H9 (cell line): ENCODE measurements at regions not wholly inside any gene's neighbourhood (a gene's known extent, or its start where the extent isn't known, plus 50 kb on each side); places are given as distances from the start of the nearest gene placed in this dataset.

Source experiments
- DNase-seq: peaks from one replicate; pipeline ENCODE4 v3.0.0-alpha.2; 2017
- H2AFZ ChIP-seq: one replicate; pipeline ENCODE4 v1.6.1; 2013; ENCODE audit warnings: mild to moderate bottlenecking, low read length, control low read depth, moderate library complexity
- H2AK5ac ChIP-seq: 2 replicates; pipeline ENCODE4 v1.6.1; 2013; ENCODE audit warnings: low read length, control low read depth, mixed read lengths; ENCODE audit not compliant: insufficient read length
- H2BK120ac ChIP-seq: one replicate; pipeline ENCODE4 v1.6.1; 2013; ENCODE audit warnings: low read depth, mild to moderate bottlenecking, low read length, control low read depth, inconsistent platforms; ENCODE audit not compliant: poor library complexity, severe bottlenecking
- H2BK12ac ChIP-seq: 2 replicates; pipeline ENCODE4 v1.6.1; 2013; ENCODE audit warnings: low read length, control low read depth, mixed read lengths, low read depth; ENCODE audit not compliant: insufficient read length
- H2BK15ac ChIP-seq: 2 replicates; pipeline ENCODE4 v1.6.1; 2013; ENCODE audit warnings: low read depth, low read length, control low read depth
- H2BK20ac ChIP-seq: one replicate; pipeline ENCODE4 v1.6.1; 2013; ENCODE audit warnings: low read depth, mild to moderate bottlenecking, low read length, control low read depth, inconsistent platforms; ENCODE audit not compliant: poor library complexity, severe bottlenecking
- H2BK5ac ChIP-seq: 2 replicates; pipeline ENCODE4 v1.6.1; 2013; ENCODE audit warnings: low read length, control low read depth, mixed read lengths; ENCODE audit not compliant: insufficient read length
- H3K14ac ChIP-seq: 2 replicates; pipeline ENCODE4 v1.6.1; 2013; ENCODE audit warnings: low read length, control low read depth; ENCODE audit not compliant: insufficient read depth
- H3K18ac ChIP-seq: 2 replicates; pipeline ENCODE4 v1.6.1; 2013; ENCODE audit warnings: low read depth, mild to moderate bottlenecking, mixed read lengths, low read length, control low read depth; ENCODE audit not compliant: insufficient read length
- H3K23ac ChIP-seq: 2 replicates; pipeline ENCODE4 v1.6.1; 2013; ENCODE audit warnings: low read length, control low read depth, mixed read lengths, low read depth; ENCODE audit not compliant: insufficient read length
- H3K23me2 ChIP-seq: 2 replicates; pipeline ENCODE4 v1.6.1; 2013; ENCODE audit warnings: low read depth, mild to moderate bottlenecking, mixed read lengths, low read length, control low read depth; ENCODE audit not compliant: insufficient read length, poor library complexity, severe bottlenecking
- H3K27ac ChIP-seq: 2 replicates; pipeline ENCODE4 v1.5.1; 2013; ENCODE audit warnings: low read length, control low read depth, mixed read lengths, low read depth; ENCODE audit not compliant: insufficient read length
- H3K27me3 ChIP-seq: 2 replicates; pipeline ENCODE4 v1.6.1; 2013; ENCODE audit warnings: low read length, control low read depth, inconsistent platforms; ENCODE audit not compliant: insufficient read depth
- H3K4ac ChIP-seq: 2 replicates; pipeline ENCODE4 v1.6.1; 2013; ENCODE audit warnings: low read depth, mild to moderate bottlenecking, control low read depth, inconsistent platforms, low read length, moderate library complexity
- H3K4me1 ChIP-seq: 2 replicates; pipeline ENCODE4 v1.6.1; 2013; ENCODE audit warnings: low read length, control low read depth, inconsistent platforms; ENCODE audit not compliant: insufficient read depth
- H3K4me2 ChIP-seq: 2 replicates; pipeline ENCODE4 v1.6.1; 2013; ENCODE audit warnings: low read length, control low read depth, mixed read lengths; ENCODE audit not compliant: insufficient read length, insufficient read depth
- H3K56ac ChIP-seq: 2 replicates; pipeline ENCODE4 v1.6.1; 2013; ENCODE audit warnings: low read depth, mild to moderate bottlenecking, mixed read lengths, low read length, control low read depth; ENCODE audit not compliant: insufficient read length
- H3K79me1 ChIP-seq: 2 replicates; pipeline ENCODE4 v1.6.1; 2013; ENCODE audit warnings: low read depth, mild to moderate bottlenecking, moderate library complexity, low read length, control low read depth, inconsistent platforms; ENCODE audit not compliant: insufficient read depth, poor library complexity, severe bottlenecking
- H3K79me2 ChIP-seq: 2 replicates; pipeline ENCODE4 v1.6.1; 2013; ENCODE audit warnings: low read length, control low read depth, inconsistent platforms; ENCODE audit not compliant: insufficient read depth
- H3K9ac ChIP-seq: 2 replicates; pipeline ENCODE4 v1.6.1; 2013; ENCODE audit warnings: low read length, control low read depth, mixed read lengths; ENCODE audit not compliant: insufficient read length; ENCODE audit errors: extremely low read depth
- H3K9me3 ChIP-seq: one replicate; pipeline ENCODE4 v1.6.1; 2013; ENCODE audit warnings: low read depth, low read length, inconsistent platforms; ENCODE audit not compliant: control insufficient read depth
- H3T11ph ChIP-seq: one replicate; pipeline ENCODE4 v1.6.1; 2013; ENCODE audit warnings: mild to moderate bottlenecking, low read length, control low read depth, inconsistent platforms
- H4K20me1 ChIP-seq: one replicate; pipeline ENCODE4 v1.6.1; 2013; ENCODE audit not compliant: control insufficient read depth, insufficient read length, insufficient read depth
- H4K5ac ChIP-seq: 2 replicates; pipeline ENCODE4 v1.6.1; 2013; ENCODE audit warnings: low read depth, mild to moderate bottlenecking, mixed read lengths, low read length, control low read depth; ENCODE audit not compliant: insufficient read length
- H4K8ac ChIP-seq: replicated peaks from 2 replicates; pipeline ENCODE4 v1.6.1; 2013; ENCODE audit warnings: low read length, control low read depth, mixed read lengths, low read depth; ENCODE audit not compliant: insufficient read length
- H4K91ac ChIP-seq: 2 replicates; pipeline ENCODE4 v1.6.1; 2013; ENCODE audit warnings: low read depth, mild to moderate bottlenecking, moderate library complexity, mixed read lengths, low read length, control low read depth; ENCODE audit not compliant: insufficient read length
- H3K27ac Mint-ChIP-seq, 3 experiments: 2 replicates in 2 of 3; 3 replicates in 1 of 3; pipeline ENCODE4 v1.8.0; 2020 to 2021; ENCODE audit warnings: mixed read lengths in 3 of 3, mild to moderate bottlenecking in 1 of 3, moderate library complexity in 1 of 3
- H3K27me3 Mint-ChIP-seq: 2 replicates; pipeline ENCODE4 v1.8.0; 2021; ENCODE audit warnings: low read depth, mild to moderate bottlenecking, moderate library complexity, mixed read lengths
- H3K36me3 Mint-ChIP-seq, 3 experiments: 2 replicates in 2 of 3; 3 replicates in 1 of 3; pipeline ENCODE4 v1.8.0; 2020 to 2021; ENCODE audit warnings: low read depth in 3 of 3, mixed read lengths in 3 of 3; ENCODE audit not compliant: insufficient read depth in 1 of 3
- H3K4me1 Mint-ChIP-seq, 2 experiments: 2 replicates each; pipeline ENCODE4 v1.8.0; 2020; ENCODE audit warnings: mixed read lengths in 2 of 2
- H3K4me3 Mint-ChIP-seq, 2 experiments: 2 replicates in 1 of 2; 3 replicates in 1 of 2; pipeline ENCODE4 v1.8.0; 2020 to 2021; ENCODE audit warnings: mild to moderate bottlenecking in 2 of 2, mixed read lengths in 2 of 2, moderate library complexity in 1 of 2
- H3K9me3 Mint-ChIP-seq, 2 experiments: 2 replicates in 1 of 2; 3 replicates in 1 of 2; pipeline ENCODE4 v1.8.0; 2020; ENCODE audit warnings: mild to moderate bottlenecking in 2 of 2, mixed read lengths in 2 of 2, moderate library complexity in 1 of 2
- CTCF ChIP-seq: fragments of 200-600 bp; sonication (generic); conservative IDR thresholded peaks from 3 replicates; pipeline ENCODE4 v1.8.0; 2021; ENCODE audit warnings: antibody characterized with exemption, mild to moderate bottlenecking
- WGBS: extraction: QIAGEN DNeasy Blood & Tissue Kit; methylation state at CpG from one replicate; pipeline ENCODE4 v1.1.7; 2013; ENCODE audit warnings: missing lambda C conversion rate, low lambda C conversion rate, mixed read lengths; ENCODE audit not compliant: insufficient read length; ENCODE audit errors: extremely low coverage; 5-methylcytosine and 5-hydroxymethylcytosine counted together

GRCh38 chr1:100810360-100810759 lies 84.3 kb downstream of the EXTL2 start:
- Histone ChIP-seq H3K4ac (no peak overlapping the region), H2BK12ac (no peak overlapping the region), H3T11ph (no peak overlapping the region), H4K20me1 (no peaks in the 10 kb centered on the region), H2BK15ac (no peak overlapping the region), H3K18ac (no peak overlapping the region), H3K14ac (no peak overlapping the region), H2AK5ac (no peak overlapping the region), H3K56ac (no peak overlapping the region), H2BK5ac (no peak overlapping the region), H4K5ac (no peak overlapping the region), H3K9ac (no peak overlapping the region), H4K91ac (no peak overlapping the region), H3K79me1 (no peaks in the 10 kb centered on the region), H3K27ac (no peak overlapping the region), H2BK120ac (no peak overlapping the region), H3K23ac (no peak overlapping the region), H2BK20ac (no peak overlapping the region), H4K8ac (no peak overlapping the region), H3K9me3 (no peaks in the 10 kb centered on the region), H2AFZ (no peak overlapping the region), H3K23me2 (no peaks in the 10 kb centered on the region), H3K27me3 (no peaks in the 10 kb centered on the region), H3K4me2 (no peak overlapping the region), H3K4me1 (no peaks in the 10 kb centered on the region), H3K79me2 (no peaks in the 10 kb centered on the region)
- no peak for TF ChIP-seq CTCF
- Mint-ChIP-seq H3K9me3 (no peaks in the 10 kb centered on the region), H3K4me3 (no peak overlapping the region), H3K4me1 (no peaks in the 10 kb centered on the region), H3K36me3 (no peaks in the 10 kb centered on the region), H3K27ac (no peak overlapping the region; a peak in 1 of 7 replicates), H3K27me3 (no peaks in the 10 kb centered on the region; the same call in 1 of the 2 replicates)
- WGBS, result no CpG with 5 or more reads among the region's 4 CpGs
- DNase-seq, result no peak
